Fibroblast of skin of back (primary cell): ENCODE measurements at regions not wholly inside any gene's neighbourhood (a gene's known extent, or its start where the extent isn't known, plus 50 kb on each side); places are given as distances from the start of the nearest gene placed in this dataset.

ENCODE experiments used
- DNase-seq: peaks from one replicate; pipeline ENCODE4 v3.0.0-alpha.2; 2013

GRCh38 chr11:12315024-12315423, 62.3 kb upstream of the PARVA start:
- DNase-seq, result no peak

GRCh38 chr11:12316432-12316831, 60.9 kb upstream of the PARVA start:
- no peak for DNase-seq

GRCh38 chr11:12318791-12319438, 58.5 kb upstream of the PARVA start:
- peak; percentile 38 for DNase-seq

- DNase-seq, result no peak
Observed at GRCh38 chr11:12319461-12319951, 57.9 kb upstream of the PARVA start.

GRCh38 chr11:12319988-12320387, 57.4 kb upstream of the PARVA start:
- DNase-seq, result no peak

GRCh38 chr11:12321217-12321937, 56.0 kb upstream of the PARVA start:
- DNase-seq, result no peak

- DNase-seq, result no peak
Observed at GRCh38 chr11:12324585-12324984, 52.8 kb upstream of the PARVA start.
